Liver (tissue), 7 donors: ENCODE measurements at regions not wholly inside any gene's neighbourhood (a gene's known extent, or its start where the extent isn't known, plus 50 kb on each side); places are given as distances from the start of the nearest gene placed in this dataset.

Source experiments
- DNase-seq: peaks from one replicate; pipeline ENCODE4 v3.0.0-alpha.2; 2017; ENCODE audit warnings: low spot score
- H3K27ac ChIP-seq, 2 donors: one replicate each; pipeline ENCODE4 v1.7.0; 2013; ENCODE audit warnings: inconsistent platforms in 2 of 2, low read length in 2 of 2, control low read depth in 1 of 2, low read depth in 1 of 2, mild to moderate bottlenecking in 1 of 2
- H3K27me3 ChIP-seq, 4 donors: one replicate each; pipeline versions ENCODE4 v1.6.1 to v1.7.0; 2013; ENCODE audit warnings: low read length in 3 of 4, inconsistent platforms in 1 of 4, mild to moderate bottlenecking in 1 of 4, moderate library complexity in 1 of 4; ENCODE audit not compliant: control insufficient read depth in 4 of 4, insufficient read depth in 4 of 4
- H3K36me3 ChIP-seq, 4 donors: one replicate each; pipeline versions ENCODE4 v1.6.1 to v1.7.0; 2013; ENCODE audit warnings: low read length in 3 of 4, mild to moderate bottlenecking in 3 of 4, low read depth in 1 of 4, moderate library complexity in 1 of 4; ENCODE audit not compliant: control insufficient read depth in 4 of 4, insufficient read depth in 3 of 4
- H3K4me1 ChIP-seq, 4 donors: one replicate each; pipeline versions ENCODE4 v1.6.1 to v1.7.0; 2013; ENCODE audit warnings: low read length in 3 of 4, mild to moderate bottlenecking in 3 of 4, moderate library complexity in 1 of 4; ENCODE audit not compliant: control insufficient read depth in 4 of 4, insufficient read depth in 4 of 4
- H3K4me3 ChIP-seq, 3 donors: one replicate each; pipeline versions ENCODE4 v1.6.1 to v1.7.0; 2013; ENCODE audit warnings: low read length in 3 of 3, control low read depth in 1 of 3, low read depth in 1 of 3, mild to moderate bottlenecking in 1 of 3
- H3K9ac ChIP-seq, 2 donors: one replicate each; pipeline ENCODE4 v1.7.0; 2013; ENCODE audit warnings: low read length in 2 of 2, mild to moderate bottlenecking in 2 of 2, moderate library complexity in 2 of 2, control low read depth in 1 of 2, low read depth in 1 of 2
- H3K9me3 ChIP-seq, 4 donors: one replicate each; pipeline versions ENCODE4 v1.6.1 to v1.7.0; 2013; ENCODE audit warnings: low read length in 3 of 4; ENCODE audit not compliant: control insufficient read depth in 4 of 4
- EGR1 ChIP-seq, 2 donors: IDR thresholded peaks; 2 replicates each; pipeline ENCODE4 v1.6.1; 2016 to 2018; ENCODE audit warnings: antibody characterized with exemption in 2 of 2, low read depth in 2 of 2
- FOXA1 ChIP-seq: IDR thresholded peaks from 2 replicates; pipeline ENCODE4 v1.6.1; 2016; ENCODE audit warnings: antibody characterized with exemption
- GABPA ChIP-seq, 2 donors: IDR thresholded peaks in 1 of 2; conservative IDR thresholded peaks in 1 of 2; 2 replicates each; pipeline ENCODE4 v1.6.1; 2016; ENCODE audit warnings: antibody characterized with exemption in 2 of 2, mild to moderate bottlenecking in 1 of 2, moderate library complexity in 1 of 2
- HNF4G ChIP-seq: IDR thresholded peaks from 2 replicates; pipeline ENCODE4 v1.6.1; 2016; ENCODE audit warnings: antibody characterized with exemption
- JUND ChIP-seq, 2 donors: IDR thresholded peaks; 2 replicates each; pipeline ENCODE4 v1.6.1; 2016; ENCODE audit warnings: antibody characterized with exemption in 2 of 2
- NR2F2 ChIP-seq: IDR thresholded peaks from 2 replicates; pipeline ENCODE4 v1.6.1; 2016; ENCODE audit warnings: antibody characterized with exemption
- RAD21 ChIP-seq, 2 donors: IDR thresholded peaks; 2 replicates each; pipeline ENCODE4 v1.6.1; 2016; ENCODE audit warnings: antibody characterized with exemption in 2 of 2, mild to moderate bottlenecking in 2 of 2
- RXRA ChIP-seq, 2 donors: IDR thresholded peaks; 2 replicates each; pipeline ENCODE4 v1.6.1; 2017 to 2018; ENCODE audit warnings: antibody characterized with exemption in 2 of 2, mild to moderate bottlenecking in 1 of 2
- SP1 ChIP-seq: IDR thresholded peaks from 2 replicates; pipeline ENCODE4 v1.6.1; 2018; ENCODE audit warnings: antibody characterized with exemption, mild to moderate bottlenecking
- TAF1 ChIP-seq: conservative IDR thresholded peaks from 2 replicates; pipeline ENCODE4 v1.6.1; 2016; ENCODE audit warnings: antibody characterized with exemption, mild to moderate bottlenecking
- YY1 ChIP-seq: IDR thresholded peaks from 2 replicates; pipeline ENCODE4 v1.6.1; 2016; ENCODE audit warnings: antibody characterized with exemption, mild to moderate bottlenecking
- WGBS: extraction: QIAGEN DNeasy Blood & Tissue Kit; methylation state at CpG from one replicate; pipeline ENCODE4 v1.1.7; 2013; 5-methylcytosine and 5-hydroxymethylcytosine counted together
- TF ChIP-seq, protein P1 (sequence below): IDR thresholded peaks from 2 replicates; pipeline ENCODE4 v1.6.1; 2016; ENCODE audit warnings: antibody characterized with exemption
- TF ChIP-seq, protein P2 (sequence below): IDR thresholded peaks from 2 replicates; pipeline ENCODE4 v1.6.1; 2016; ENCODE audit warnings: antibody characterized with exemption
- TF ChIP-seq, protein P3 (sequence below): IDR thresholded peaks from 2 replicates; pipeline ENCODE4 v1.6.1; 2016; ENCODE audit warnings: antibody characterized with exemption, mild to moderate bottlenecking
- TF ChIP-seq, protein P4 (sequence below): IDR thresholded peaks from 2 replicates; pipeline ENCODE4 v1.6.1; 2016; ENCODE audit warnings: antibody characterized with exemption
- donor health status: healthy.
- donor health status: healthy.
- donor health status: healthy.
- donor health status: healthy.

DNA sequence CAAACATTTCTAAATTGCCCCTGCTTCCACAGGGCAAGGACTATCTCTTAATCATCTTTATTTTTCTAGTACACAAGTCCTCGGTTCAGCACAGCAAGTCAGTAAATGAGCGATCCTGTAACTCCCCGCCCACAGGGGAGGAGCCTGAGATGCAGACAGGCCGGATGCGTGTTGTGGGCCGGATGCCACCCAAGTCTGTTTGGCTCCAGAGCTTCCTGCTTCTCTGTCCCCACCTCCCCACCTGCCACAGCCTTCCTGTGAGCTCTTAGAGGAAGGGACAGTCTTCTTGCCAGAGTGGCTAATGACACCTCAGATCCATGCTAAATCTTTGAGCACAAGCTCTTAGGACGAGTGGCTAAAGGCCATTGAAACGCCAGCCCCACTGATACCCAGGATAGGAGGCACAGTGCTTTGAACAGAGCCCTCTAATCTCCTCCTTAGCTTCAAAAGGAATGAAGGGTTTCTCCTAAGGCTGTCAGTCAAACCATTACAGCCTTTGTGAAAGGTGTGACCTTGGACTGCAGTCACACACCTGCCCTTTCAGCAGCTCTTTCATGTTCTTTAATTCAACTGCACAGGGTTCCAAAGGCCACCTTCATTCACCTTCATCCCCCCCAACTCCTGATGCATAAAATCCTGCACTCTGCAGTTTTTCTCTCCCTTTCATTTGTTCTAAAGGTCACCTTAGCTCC, 264.3 kb downstream of the TFAP2C start:
- Histone ChIP-seq H3K9me3 (no peaks in the 10 kb centered on the region), H3K4me1 (no peaks in the 10 kb centered on the region), H3K27ac (no peak overlapping the region), H3K4me3 (no peak overlapping the region), H3K9ac (no peak overlapping the region), H3K36me3 (no peaks in the 10 kb centered on the region), H3K27me3 (no peaks in the 10 kb centered on the region)
- DNase-seq: no peak
- TF ChIP-seq, protein P1, sequence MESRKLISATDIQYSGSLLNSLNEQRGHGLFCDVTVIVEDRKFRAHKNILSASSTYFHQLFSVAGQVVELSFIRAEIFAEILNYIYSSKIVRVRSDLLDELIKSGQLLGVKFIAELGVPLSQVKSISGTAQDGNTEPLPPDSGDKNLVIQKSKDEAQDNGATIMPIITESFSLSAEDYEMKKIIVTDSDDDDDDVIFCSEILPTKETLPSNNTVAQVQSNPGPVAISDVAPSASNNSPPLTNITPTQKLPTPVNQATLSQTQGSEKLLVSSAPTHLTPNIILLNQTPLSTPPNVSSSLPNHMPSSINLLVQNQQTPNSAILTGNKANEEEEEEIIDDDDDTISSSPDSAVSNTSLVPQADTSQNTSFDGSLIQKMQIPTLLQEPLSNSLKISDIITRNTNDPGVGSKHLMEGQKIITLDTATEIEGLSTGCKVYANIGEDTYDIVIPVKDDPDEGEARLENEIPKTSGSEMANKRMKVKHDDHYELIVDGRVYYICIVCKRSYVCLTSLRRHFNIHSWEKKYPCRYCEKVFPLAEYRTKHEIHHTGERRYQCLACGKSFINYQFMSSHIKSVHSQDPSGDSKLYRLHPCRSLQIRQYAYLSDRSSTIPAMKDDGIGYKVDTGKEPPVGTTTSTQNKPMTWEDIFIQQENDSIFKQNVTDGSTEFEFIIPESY: no peak
- 54% methylated on average over 8 of the region's 8 CpGs for WGBS

DNA sequence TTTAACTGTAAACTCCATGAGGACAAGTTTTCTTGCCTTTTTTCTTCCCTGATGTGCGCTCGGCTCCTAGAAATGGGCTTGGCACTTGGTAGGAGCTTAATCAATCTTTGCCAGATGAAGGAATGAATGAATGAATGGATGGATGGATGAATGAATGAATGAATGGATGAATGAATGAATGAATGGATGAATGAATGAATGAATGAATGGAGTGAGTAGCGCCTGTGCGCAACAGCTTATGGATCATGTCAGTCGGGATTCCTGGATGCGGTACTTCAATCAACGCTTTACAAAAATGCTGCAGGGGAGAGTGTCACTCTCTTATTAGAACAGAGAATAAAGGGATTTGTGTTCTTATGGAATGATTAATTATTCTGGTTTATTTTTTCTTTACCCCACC, 267.3 kb downstream of the TFAP2C start:
- Histone ChIP-seq H3K9me3 (peaks cover 0 to 6% (median 0%) of the 10 kb centered on the region in 4 donors), H3K27ac (no peak overlapping the region), H3K4me3 (no peak overlapping the region), H3K27me3 (no peaks in the 10 kb centered on the region), H3K4me1 (no peaks in the 10 kb centered on the region), H3K9ac (no peak overlapping the region), H3K36me3 (no peaks in the 10 kb centered on the region)
- 95% methylated on average over 7 of the region's 7 CpGs for WGBS
- DNase-seq: no peak
- no peak for TF ChIP-seq GABPA (IDR thresholded peaks at IDR 0.05 in 1 of 2, conservative IDR thresholded peaks at IDR 0.05 in 1 of 2)
- no peak for TF ChIP-seq JUND (IDR thresholded peaks at IDR 0.05)
- TF ChIP-seq, protein P2, sequence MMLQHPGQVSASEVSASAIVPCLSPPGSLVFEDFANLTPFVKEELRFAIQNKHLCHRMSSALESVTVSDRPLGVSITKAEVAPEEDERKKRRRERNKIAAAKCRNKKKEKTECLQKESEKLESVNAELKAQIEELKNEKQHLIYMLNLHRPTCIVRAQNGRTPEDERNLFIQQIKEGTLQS: no peak
- TF ChIP-seq HNF4G: no peak
- TF ChIP-seq, protein P1: no peak
- no peak for TF ChIP-seq FOXA1
- TF ChIP-seq, protein P3, sequence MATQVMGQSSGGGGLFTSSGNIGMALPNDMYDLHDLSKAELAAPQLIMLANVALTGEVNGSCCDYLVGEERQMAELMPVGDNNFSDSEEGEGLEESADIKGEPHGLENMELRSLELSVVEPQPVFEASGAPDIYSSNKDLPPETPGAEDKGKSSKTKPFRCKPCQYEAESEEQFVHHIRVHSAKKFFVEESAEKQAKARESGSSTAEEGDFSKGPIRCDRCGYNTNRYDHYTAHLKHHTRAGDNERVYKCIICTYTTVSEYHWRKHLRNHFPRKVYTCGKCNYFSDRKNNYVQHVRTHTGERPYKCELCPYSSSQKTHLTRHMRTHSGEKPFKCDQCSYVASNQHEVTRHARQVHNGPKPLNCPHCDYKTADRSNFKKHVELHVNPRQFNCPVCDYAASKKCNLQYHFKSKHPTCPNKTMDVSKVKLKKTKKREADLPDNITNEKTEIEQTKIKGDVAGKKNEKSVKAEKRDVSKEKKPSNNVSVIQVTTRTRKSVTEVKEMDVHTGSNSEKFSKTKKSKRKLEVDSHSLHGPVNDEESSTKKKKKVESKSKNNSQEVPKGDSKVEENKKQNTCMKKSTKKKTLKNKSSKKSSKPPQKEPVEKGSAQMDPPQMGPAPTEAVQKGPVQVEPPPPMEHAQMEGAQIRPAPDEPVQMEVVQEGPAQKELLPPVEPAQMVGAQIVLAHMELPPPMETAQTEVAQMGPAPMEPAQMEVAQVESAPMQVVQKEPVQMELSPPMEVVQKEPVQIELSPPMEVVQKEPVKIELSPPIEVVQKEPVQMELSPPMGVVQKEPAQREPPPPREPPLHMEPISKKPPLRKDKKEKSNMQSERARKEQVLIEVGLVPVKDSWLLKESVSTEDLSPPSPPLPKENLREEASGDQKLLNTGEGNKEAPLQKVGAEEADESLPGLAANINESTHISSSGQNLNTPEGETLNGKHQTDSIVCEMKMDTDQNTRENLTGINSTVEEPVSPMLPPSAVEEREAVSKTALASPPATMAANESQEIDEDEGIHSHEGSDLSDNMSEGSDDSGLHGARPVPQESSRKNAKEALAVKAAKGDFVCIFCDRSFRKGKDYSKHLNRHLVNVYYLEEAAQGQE: no peak
- TF ChIP-seq RXRA (IDR thresholded peaks at IDR 0.05): no peak
- TF ChIP-seq, protein P4, sequence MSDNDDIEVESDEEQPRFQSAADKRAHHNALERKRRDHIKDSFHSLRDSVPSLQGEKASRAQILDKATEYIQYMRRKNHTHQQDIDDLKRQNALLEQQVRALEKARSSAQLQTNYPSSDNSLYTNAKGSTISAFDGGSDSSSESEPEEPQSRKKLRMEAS: no peak
- TF ChIP-seq NR2F2: no peak
- no peak for TF ChIP-seq TAF1
- no peak for TF ChIP-seq EGR1 (IDR thresholded peaks at IDR 0.05; ENCODE audit: low read depth in 2 of 2)
- no peak for TF ChIP-seq YY1
- no peak for TF ChIP-seq SP1
- no peak for TF ChIP-seq RAD21 (IDR thresholded peaks at IDR 0.05)
